ENCODE measurements at regions not wholly inside any gene's neighbourhood (a gene's known extent, or its start where the extent isn't known, plus 50 kb on each side); places are given as distances from the start of the nearest gene placed in this dataset.
"Not testable (repeated sequence)": the region's sequence is repeated elsewhere in the genome, so short reads cannot be mapped to it uniquely, and the experiment has no call there.

DNA sequence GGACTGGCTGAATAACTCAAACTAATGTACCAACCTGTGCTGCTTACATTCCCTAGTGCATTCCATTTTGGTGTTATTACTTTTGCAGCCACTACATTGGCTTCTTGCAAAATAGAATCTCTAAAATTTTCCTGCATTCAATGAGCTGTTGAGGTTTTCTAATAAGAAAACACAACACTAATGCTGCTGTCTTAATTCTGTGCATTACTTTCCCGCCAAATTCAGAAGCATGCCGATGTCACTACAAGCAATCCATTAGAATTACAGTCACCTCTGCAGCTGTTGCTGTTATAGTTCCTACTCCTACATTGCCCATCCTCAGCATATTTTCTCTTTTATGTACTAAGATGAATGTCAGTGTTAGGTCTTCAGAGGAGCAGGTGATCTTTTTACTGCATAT, 359.5 kb downstream of the HACE1 start:
- FAIRE-seq = no peak

DNA sequence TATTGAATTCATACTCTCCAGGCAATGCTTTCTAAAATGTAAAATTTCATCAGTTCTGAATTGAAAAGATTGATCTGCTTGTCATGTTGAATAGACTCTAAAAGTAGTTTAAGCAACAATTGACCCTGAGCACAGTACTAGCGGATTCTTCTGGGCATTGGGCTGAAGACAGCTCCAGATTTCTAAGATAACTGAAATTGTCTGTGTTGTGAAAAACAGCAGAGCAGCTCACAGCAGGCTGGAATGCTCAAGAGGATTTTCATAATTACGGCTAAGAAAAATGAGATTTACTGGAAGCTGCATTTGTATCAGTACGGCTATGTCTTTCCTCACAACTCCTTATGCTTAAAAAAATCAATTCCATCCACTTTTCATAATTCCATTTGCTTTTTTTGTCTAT, 373.7 kb downstream of the HACE1 start:
- no peak for FAIRE-seq

DNA sequence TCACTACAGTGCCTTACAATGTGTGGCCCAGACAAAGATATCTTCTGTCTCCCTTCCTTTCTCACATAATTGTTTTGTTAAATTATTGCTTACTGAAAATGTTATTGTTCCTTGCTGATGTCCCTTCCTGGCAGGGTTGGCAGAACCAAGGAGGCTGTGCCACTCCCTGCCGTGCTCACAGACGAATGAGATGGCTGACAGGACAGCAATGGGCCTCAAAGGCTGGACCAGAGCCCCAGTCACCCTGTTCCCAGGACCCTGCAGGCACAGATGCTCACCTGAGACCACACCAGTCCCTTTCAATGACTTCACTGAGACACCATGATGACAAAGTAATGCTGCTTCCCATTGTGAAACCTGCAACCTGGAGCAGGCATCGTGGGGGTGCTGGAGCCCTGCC, 375.1 kb downstream of the HACE1 start:
- FAIRE-seq = no peak

DNA sequence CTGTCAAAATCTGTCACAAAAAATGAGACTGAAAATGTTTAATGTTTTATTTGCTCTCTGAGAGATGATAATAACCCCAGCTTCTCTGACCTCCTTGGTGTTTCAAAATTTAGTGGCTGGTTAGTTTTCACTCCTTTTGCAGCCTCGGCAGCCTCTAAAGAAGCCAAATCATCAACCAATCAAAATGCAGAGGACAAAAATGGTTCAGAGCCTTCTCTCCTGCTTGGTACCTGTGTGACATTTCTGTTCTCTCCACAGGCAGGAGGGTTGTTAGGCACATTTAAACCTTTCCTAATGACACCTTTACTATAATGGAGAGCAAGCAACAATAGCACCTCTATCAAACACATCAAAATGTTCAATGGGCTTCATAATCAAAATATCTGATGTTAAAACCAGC, 375.5 kb downstream of the HACE1 start:
- FAIRE-seq = no peak

DNA sequence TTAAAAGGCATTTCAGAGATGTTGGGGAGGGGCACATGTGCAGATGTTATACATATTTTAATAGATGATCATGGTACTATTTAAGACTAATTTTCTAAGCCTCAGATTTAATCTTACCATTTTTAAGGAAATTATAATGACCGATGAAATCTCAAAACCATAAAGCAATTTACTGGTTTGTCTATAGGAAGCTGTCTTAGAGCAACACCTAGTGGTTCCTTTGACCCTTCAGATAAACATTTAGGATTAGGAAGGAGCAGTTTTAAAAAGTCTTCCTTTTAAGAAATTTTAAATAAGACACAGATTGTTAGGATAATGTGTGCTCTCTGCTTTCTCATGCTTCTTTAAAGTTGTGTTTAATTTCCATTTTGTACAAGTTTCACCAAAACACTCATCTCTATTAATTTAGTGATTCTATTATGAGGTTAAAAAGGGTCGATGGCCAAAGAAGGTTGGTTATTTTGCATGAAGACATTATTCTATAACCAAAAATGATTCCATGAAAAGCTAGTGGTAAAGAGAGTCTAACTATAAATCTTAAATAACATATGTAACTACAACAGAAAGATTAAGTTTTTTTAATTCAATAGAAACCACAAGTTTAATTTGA, 376.4 kb downstream of the HACE1 start:
- no peak for FAIRE-seq

DNA sequence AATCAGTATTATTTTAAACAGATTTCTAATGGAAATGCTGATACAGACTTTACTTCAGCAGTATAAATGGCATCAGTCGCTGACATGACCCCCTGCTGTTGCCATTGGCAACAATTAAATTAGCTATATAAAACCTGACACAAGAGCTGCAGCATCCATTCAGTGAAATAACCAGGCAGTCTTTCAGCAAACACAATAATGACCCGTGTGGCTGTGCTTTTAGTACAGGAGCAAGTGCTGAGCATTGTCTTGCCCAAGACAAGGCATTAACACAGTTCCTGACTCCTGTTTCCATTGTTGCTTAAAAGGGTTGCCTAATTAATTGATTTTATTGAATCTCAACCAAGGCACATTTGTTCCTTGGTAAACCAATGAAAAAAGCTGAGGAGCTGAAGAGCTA, 382.1 kb downstream of the HACE1 start:
- FAIRE-seq = no peak

DNA sequence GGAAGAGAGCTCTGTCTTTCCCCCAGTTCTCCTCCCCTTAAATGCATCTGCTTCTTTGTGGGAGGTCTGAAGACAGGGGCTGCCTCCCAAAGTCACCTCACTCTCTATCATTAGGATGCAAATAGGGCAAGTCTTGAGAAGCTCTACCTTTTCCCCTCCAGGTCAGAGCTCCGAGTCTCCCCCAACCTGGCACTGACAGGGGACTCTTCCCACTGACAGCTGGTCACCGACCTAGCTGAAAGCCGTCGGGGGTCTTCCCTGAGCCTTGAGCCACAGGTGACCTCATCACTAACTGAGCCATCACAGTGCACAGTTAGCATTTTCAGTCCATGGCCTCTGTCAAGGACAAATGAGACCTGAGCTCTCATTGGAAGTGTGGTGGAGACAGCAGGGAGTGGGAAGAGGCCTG, 386.7 kb downstream of the HACE1 start:
- no peak for FAIRE-seq

DNA sequence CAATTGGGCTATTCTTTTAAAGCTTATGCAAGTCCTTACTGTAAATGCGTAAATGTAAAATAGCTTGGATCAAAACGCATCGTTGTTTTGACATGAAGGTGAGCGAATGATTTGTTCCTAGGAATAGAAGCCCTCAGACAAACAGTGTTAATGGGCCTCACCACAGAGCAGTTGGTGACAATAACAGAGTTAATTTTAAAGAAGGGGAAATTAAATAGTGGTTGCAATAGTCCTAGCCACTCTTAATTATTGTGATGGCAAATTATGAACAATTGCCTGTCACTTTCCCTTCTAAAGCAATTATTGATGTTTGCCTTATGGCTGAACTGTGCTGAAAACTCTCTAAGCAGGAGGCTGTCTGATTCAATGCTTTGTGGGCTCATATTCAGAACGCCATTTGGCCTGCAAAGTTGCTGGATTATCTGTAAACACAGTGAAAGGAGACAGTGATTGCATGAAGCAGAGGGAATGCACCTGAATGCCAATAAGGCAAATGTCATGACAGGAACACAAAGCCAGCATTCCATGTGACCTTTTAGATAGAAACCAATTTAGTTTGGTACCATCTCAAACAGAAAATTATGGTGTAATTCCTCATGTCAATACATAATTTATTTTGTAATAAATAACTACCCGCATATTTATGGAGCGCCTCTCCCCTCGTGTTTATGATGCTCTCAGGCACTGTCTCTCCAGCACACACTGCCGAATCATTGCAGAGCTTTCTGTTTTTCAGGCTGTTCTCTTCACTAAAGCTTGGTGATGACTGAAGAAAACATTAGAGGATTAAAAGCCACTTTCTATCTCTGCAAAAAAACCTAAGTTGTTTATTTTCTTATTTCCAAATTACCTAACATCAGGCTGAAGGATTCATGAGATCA, 387.5 kb downstream of the HACE1 start:
- no peak for FAIRE-seq

DNA sequence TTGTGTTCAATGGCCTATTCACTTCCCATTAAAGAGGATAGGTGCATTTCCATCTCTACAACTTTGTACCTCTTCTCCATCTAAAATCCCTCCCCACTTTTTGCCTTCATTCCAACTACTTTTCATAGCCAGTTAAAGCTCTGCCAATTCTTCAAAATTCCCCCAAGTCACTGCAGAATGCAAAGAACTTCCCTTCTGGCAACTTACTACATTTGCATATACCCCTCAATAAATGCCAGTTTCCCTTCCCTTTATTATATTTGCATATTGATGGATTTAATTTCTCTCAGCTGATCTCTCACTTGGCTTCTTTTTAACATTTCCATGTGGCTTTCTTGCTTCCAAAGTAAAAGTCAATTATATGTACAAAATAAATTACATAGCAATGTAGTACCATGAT, 393.4 kb downstream of the HACE1 start:
- FAIRE-seq = no peak

DNA sequence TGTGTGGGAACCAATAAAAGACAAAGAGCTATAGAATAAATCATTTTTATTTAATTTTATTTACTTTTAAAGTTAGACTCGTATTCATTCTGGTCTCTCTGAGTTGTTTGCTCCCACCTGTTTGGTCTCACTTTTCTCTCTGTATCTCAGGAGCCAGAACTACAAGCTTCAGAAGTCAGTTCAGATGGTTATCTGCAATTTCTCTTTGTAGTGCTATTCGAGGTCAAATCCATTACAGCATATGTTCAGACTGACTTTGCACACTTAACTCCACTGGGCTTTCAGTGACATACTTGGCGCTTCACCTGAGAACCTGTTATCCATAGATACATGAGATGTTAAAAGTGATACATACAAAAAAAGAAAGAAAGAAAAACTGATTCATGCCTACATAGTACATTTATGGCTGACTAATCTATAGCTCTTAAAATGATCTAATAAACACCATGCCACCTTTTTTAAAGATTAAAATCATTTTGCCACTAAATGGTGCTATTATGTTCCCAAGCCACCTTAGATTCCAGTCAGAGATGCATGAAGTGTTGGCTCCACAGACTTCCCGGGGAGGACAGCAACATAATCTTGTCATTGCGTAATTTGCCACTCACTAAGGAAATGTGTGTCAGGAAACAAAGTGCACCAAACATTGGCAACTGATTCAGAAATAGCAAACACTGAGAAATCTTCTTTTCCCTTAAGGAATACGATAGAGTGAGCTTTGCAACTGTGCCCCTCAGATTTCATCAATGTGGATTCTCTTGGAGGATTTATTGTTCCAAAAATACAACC, 396.7 kb downstream of the HACE1 start:
- FAIRE-seq = no peak

DNA sequence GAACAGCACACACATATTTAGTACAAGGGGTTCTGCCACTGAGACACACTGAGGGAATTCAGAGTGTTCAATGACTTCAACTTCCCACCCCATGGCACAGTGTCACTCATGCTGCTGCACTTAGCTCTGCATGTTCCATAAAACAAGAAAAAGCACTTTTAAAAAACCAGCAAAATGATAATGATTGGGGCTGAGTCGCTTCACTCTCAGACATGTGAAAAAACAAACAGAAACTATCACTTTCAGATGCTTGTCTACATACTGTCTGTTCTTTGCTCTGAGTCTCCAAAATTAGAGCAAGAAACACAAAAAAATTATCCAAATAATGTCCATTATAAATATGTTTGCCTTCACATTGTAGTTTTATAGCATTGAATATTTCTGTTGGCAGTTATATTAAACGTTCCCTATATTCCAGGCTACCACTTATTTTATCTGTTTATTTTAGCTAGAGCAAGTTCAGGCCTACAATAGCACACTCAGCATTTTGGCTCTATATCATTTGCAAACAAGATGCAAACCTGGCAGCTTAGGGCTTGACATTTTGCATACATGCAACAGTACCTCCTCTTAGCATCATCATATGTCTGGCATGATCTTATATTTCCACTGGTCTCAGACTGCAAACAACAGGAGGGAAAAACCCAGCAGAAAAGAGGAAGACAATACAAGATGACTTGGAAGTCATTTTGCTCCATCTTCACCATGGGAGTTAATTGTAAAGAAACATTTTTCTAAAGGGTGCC, 398.8 kb downstream of the HACE1 start:
- FAIRE-seq = no peak

DNA sequence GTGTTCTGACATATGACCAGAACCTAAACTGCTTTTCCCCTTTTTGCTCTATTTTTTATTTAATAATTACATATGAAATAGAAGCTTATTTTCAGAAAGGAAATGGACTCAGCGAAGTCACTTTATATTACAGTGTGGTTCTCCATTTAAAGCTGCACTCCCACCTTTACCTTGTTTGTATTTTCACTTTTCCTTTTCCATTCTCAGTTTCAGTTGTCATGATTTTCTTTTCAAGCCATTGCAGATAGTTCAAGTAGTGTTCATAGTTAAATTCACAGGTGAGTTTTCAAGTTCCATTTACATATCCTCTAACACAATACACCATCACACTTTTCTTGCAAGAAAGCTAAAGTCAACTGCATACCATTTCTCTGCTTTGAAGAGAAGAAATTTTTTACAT, 400.2 kb downstream of the HACE1 start:
- FAIRE-seq = no peak

DNA sequence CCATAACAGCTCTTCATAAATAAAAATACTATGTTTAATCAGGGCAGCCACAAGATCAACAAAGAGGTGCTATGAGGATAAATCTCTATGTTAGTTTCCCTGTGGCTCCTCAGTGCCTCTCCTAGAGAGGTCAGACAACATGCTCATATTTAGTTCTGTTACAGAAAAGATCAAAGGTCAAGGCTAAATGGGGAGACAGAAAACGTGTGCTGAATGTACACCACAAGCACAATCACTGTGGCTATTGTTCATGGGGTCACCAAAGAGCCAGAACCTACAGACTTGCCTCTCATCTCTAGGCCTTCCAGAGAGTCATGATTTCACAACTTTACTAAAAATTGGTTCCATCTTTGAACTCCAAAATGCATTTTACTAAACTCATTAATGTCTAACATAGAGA, 409.8 kb downstream of the HACE1 start:
- no peak for FAIRE-seq

DNA sequence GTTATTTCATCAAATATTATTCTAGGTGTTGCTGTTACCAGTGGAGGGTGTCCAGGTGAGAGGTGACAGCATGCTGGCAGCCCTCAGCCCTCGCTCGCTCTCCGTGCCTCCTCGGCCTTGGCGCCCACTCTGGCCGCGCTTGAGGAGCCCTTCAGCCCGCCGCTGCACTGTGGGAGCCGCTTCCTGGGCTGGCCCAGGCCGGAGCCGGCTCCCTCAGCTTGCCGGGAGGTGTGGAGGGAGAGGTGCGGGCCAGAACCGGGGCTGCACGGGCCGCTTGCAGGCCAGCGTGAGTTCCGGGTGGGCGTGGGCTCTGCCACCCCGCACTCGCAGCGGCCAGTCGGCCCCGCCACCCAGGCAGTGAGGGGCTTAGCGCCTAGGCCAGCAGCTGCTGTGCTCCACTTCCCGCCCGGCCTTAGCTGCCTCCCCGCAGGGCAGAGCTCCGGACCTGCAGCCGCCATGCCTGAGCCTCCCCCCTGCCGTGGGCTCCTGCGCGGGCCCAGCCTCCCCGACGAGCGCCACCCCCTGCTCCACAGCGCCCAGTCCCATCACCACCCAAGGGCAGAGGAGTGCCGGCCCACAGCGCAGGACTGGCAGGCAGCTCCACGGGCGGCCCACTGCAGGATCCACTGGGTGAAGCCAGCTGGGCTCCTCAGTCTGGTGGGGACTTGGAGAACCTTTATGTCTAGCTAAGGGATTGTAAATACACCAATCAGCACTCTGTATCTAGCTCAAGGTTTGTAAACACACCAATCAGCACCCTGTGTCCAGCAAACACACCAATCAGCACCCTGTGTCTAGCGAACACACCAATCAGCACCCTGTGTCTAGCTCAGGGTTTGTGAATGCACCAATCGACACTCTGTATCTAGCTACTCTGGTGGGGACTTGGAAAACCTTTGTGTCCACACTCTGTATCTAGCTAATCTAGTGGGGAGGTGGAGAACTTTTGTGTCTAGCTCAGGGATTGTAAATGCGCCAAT, 413.3 kb downstream of the HACE1 start:
- not testable (repeated sequence) for FAIRE-seq

DNA sequence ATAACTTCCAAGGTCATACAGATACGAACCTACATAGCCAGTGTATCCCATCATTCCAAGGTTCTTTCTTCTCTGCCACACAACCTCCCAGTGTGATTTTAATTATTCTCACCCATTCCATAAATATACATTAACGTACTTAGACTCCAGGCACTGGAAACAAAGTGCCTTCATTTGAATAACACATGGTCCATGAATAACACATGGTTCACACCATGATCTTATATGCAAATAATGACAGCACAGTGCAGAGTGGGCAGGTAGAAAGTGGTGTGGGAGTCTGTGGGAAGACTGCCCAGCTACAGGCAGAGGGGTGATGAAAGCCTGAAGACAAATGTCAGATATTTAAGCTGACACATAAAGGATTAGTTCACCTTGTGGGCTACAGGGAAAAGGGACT, 425.2 kb downstream of the HACE1 start:
- no peak for FAIRE-seq

DNA sequence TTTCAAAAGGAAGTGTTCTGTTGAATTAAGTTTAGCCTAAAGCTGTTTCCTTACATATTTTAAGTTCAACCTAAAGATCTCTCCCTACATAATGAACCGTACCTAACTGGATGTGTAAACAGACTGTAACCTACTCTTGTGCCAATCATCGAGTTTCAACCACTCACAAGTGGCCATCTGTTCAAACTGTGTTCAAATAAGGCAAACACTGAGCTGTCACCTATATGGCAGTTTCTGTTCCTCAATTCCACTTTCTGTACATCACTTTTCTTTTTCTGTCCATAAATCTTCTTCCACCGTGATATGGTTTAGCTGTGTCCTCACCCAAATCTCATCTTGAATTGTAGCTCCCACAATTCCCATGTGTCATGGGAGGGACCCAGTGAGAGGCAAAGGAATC, 428.6 kb downstream of the HACE1 start:
- no peak for FAIRE-seq

DNA sequence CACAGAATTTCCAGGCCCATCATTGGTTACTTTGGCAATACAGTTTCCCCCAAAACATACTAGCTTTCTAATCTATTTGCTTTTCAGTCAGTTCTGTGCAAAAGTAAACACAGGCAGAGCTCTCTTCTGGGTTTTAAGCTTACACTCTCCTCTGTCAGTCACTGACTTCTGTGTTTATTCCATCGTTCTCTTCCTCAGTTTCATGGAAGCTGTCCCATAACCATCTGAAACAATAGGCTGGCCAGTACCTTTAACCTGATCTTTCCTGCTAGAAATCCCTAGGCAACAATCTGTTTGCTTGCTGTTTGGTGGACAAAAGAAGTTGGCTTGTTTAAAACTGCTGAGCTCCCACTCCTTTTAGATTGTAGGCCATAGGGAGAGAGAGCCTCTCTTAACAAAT, 431.5 kb downstream of the HACE1 start:
- no peak for FAIRE-seq

DNA sequence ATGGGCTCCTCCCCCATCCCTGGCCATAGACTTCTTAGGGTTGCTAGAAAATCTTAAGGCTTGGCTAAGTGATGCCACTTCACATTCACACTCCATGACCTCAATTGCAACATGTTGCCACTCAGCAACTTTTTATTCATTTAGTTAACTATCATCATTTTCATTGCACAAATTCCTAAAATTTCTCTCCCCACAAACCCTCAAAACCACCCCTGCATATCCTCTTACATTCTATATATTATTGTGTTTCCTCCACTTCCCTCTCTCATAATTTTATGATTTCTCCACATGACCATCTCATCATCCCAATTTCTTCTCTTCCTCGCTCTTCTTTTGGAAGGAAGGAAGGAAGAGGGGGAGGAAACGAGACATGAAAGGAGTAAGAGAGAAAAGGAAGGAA, 436.0 kb downstream of the HACE1 start:
- no peak for FAIRE-seq

DNA sequence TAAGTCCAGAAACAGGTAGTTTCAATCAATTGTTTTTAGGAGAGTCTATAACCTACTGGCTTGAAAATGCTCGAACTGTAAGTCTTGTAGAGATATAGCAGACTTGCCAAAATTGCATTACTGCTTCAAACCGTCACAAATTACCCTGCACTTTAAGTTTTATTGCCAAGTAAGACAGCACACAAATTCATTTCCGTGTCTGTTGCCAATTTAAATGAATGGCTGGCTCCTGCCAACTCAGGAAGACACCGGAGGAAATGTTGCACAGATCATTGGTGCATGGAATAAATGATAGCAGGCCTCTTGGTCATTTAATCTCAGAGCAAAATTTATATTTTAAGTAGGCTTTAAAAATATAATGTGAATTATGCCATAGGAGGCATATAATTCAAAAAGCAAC, 438.1 kb downstream of the HACE1 start:
- no peak for FAIRE-seq

DNA sequence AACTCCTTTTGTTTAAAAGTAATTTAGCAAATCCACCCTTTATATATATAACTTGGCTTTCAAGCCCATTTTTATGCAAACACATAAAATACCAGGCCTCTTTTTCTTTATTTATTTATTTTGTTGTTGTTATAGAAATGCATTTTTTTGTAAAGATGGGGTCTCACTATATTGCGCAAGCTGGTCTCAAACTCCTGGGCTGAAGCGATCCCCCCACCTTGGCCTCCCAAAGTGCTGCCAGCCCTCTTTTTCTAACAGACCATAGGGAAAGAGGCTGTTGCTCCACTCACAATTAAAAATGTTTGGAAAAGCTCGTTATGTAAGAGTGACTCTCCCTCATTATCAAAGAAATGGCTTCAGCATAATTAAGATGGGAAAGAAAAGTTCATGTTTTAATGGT, 440.9 kb downstream of the HACE1 start:
- no peak for FAIRE-seq

DNA sequence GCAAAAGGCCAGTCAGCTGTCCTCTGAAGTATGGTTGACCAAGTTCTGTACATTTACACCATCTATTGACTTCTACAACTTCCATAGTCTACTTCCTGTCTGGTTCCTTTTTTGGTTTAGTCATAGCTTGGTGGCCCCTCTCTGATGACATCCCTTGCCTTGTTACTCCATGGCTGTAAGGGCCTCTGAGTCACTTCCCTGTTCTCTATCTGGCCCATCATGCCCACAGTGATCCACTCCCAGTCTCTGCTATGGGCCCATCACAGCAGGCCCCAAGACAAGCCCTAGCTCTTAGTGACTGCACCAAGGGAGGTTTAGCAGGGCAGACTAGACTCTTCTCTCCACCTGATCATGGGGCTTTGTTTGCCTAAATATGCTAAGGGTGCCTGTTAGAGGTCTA, 441.6 kb downstream of the HACE1 start:
- FAIRE-seq = no peak

DNA sequence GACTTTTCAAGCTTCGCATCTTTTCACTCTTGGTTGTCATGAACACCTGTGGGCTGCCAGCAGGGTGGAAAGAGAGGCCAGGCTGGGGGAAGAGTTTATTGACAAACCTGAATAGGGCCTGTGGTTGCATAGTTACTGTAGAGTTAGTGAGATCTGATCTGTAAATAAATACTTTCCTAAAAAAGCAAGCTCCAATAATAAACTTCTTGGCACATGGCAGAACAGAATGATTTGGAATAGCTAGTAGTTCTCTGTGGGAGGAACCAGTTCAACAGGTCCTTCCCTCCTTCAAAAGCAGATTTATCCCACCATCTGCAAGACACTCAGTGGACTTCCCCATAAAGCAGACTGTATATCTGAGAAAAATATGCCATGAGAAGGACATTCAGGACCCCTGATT, 445.0 kb downstream of the HACE1 start:
- no peak for FAIRE-seq

Data from colon (tissue), 2 donors.